WTC11 (cell line): ENCODE measurements at regions not wholly inside any gene's neighbourhood (a gene's known extent, or its start where the extent isn't known, plus 50 kb on each side); places are given as distances from the start of the nearest gene placed in this dataset.

Source experiments
- CBFB ChIP-seq: sonication (generic); formaldehyde crosslinking; IDR thresholded peaks from 2 replicates; pipeline ENCODE4 v1.8.1; 2022; ENCODE audit warnings: mild to moderate bottlenecking, low read depth, missing genetic modification reagents
- FOXJ3 ChIP-seq: sonication (generic); formaldehyde crosslinking; IDR thresholded peaks from 2 replicates; pipeline ENCODE4 v1.9.0; 2021; ENCODE audit warnings: missing genetic modification reagents, mild to moderate bottlenecking, borderline replicate concordance
- FOXP1 ChIP-seq: sonication (generic); formaldehyde crosslinking; IDR thresholded peaks from 2 replicates; pipeline ENCODE4 v1.8.0; 2022; ENCODE audit warnings: missing genetic modification reagents, mild to moderate bottlenecking, moderate library complexity, borderline replicate concordance
- NR1H2 ChIP-seq: sonication (generic); formaldehyde crosslinking; IDR thresholded peaks from 2 replicates; pipeline ENCODE4 v1.9.0; 2021; ENCODE audit warnings: mild to moderate bottlenecking, moderate library complexity, missing genetic modification reagents
- SMAD4 ChIP-seq: sonication (generic); formaldehyde crosslinking; IDR thresholded peaks from 2 replicates; pipeline ENCODE4 v1.8.0; 2022; ENCODE audit warnings: mild to moderate bottlenecking, missing genetic modification reagents
- SOX15 ChIP-seq: fragments of 250-450 bp; sonication (Bioruptor Pico); IDR thresholded peaks from 2 replicates; pipeline ENCODE4 v1.9.0; 2021; ENCODE audit warnings: mild to moderate bottlenecking
- SP1 ChIP-seq: sonication (generic); formaldehyde crosslinking; conservative IDR thresholded peaks from 2 replicates; pipeline ENCODE4 v1.8.1; 2022; ENCODE audit warnings: missing genetic modification reagents
- TCF7 ChIP-seq: sonication (generic); formaldehyde crosslinking; IDR thresholded peaks from 2 replicates; pipeline ENCODE4 v1.8.0; 2022; ENCODE audit warnings: mild to moderate bottlenecking, low read depth, missing genetic modification reagents, moderate library complexity
- TEAD4 ChIP-seq: sonication (generic); formaldehyde crosslinking; IDR thresholded peaks from 2 replicates; pipeline ENCODE4 v1.8.0; 2022; ENCODE audit warnings: mild to moderate bottlenecking, missing genetic modification reagents
- ZNF423 ChIP-seq: fragments of 250-450 bp; sonication (Bioruptor Pico); IDR thresholded peaks from 2 replicates; pipeline ENCODE4 v2.1.2; 2022; ENCODE audit warnings: mild to moderate bottlenecking, moderate library complexity
- TF ChIP-seq, protein P1 (sequence below): fragments of 200-600 bp; IDR thresholded peaks from 2 replicates; pipeline ENCODE4 v1.8.0; 2022; ENCODE audit warnings: antibody characterized with exemption
- TF ChIP-seq, protein P2 (sequence below): sonication (generic); formaldehyde crosslinking; IDR thresholded peaks from 2 replicates; pipeline ENCODE4 v1.8.1; 2022; ENCODE audit warnings: low read depth, missing genetic modification reagents, borderline replicate concordance
- TF ChIP-seq, protein P3 (sequence below): sonication (generic); formaldehyde crosslinking; IDR thresholded peaks from 2 replicates; pipeline ENCODE4 v1.8.1; 2022; ENCODE audit warnings: mild to moderate bottlenecking, moderate library complexity, missing genetic modification reagents
- TF ChIP-seq, protein P4 (sequence below): sonication (generic); formaldehyde crosslinking; IDR thresholded peaks from 2 replicates; pipeline ENCODE4 v1.8.1; 2023; ENCODE audit warnings: mild to moderate bottlenecking, missing genetic modification reagents, moderate library complexity

DNA sequence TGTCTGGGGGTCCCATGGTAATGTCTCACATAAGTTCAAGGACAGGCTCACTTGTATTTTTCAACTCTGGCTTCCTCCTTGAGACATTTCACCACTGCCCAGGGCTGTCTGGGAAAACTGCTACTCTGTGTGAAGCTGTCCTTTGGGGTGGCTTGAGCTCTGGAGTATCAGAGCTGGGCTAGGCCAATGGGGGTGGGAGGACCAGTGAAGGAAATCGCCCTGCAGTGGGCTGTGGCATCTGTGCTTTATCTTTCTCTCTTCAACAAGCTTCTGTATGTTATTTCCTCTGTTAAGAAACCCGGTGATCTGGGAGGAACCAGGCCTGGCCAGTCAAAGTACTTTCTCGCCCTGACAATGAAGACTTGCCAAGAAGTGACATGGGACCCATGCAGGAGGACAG lies 87.4 kb downstream of the SMIM20 start:
- no peak for TF ChIP-seq TEAD4 (CRISPR knock-in tag)
- no peak for TF ChIP-seq SP1 (CRISPR knock-in tag)
- TF ChIP-seq SMAD4 (CRISPR knock-in tag), result no peak
- no peak for TF ChIP-seq TCF7 (CRISPR knock-in tag)
- TF ChIP-seq, protein P1, sequence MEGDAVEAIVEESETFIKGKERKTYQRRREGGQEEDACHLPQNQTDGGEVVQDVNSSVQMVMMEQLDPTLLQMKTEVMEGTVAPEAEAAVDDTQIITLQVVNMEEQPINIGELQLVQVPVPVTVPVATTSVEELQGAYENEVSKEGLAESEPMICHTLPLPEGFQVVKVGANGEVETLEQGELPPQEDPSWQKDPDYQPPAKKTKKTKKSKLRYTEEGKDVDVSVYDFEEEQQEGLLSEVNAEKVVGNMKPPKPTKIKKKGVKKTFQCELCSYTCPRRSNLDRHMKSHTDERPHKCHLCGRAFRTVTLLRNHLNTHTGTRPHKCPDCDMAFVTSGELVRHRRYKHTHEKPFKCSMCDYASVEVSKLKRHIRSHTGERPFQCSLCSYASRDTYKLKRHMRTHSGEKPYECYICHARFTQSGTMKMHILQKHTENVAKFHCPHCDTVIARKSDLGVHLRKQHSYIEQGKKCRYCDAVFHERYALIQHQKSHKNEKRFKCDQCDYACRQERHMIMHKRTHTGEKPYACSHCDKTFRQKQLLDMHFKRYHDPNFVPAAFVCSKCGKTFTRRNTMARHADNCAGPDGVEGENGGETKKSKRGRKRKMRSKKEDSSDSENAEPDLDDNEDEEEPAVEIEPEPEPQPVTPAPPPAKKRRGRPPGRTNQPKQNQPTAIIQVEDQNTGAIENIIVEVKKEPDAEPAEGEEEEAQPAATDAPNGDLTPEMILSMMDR, result no peak
- no peak for TF ChIP-seq FOXJ3 (CRISPR knock-in tag)
- TF ChIP-seq, protein P2, sequence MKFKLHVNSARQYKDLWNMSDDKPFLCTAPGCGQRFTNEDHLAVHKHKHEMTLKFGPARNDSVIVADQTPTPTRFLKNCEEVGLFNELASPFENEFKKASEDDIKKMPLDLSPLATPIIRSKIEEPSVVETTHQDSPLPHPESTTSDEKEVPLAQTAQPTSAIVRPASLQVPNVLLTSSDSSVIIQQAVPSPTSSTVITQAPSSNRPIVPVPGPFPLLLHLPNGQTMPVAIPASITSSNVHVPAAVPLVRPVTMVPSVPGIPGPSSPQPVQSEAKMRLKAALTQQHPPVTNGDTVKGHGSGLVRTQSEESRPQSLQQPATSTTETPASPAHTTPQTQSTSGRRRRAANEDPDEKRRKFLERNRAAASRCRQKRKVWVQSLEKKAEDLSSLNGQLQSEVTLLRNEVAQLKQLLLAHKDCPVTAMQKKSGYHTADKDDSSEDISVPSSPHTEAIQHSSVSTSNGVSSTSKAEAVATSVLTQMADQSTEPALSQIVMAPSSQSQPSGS (CRISPR knock-in tag), result no peak
- TF ChIP-seq CBFB (CRISPR knock-in tag), result no peak
- no peak for TF ChIP-seq ZNF423
- no peak for TF ChIP-seq SOX15
- TF ChIP-seq, protein P3, sequence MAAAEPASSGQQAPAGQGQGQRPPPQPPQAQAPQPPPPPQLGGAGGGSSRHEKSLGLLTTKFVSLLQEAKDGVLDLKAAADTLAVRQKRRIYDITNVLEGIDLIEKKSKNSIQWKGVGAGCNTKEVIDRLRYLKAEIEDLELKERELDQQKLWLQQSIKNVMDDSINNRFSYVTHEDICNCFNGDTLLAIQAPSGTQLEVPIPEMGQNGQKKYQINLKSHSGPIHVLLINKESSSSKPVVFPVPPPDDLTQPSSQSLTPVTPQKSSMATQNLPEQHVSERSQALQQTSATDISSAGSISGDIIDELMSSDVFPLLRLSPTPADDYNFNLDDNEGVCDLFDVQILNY (CRISPR knock-in tag), result no peak
- TF ChIP-seq NR1H2 (CRISPR knock-in tag), result no peak
- TF ChIP-seq FOXP1 (CRISPR knock-in tag), result no peak
- TF ChIP-seq, protein P4, sequence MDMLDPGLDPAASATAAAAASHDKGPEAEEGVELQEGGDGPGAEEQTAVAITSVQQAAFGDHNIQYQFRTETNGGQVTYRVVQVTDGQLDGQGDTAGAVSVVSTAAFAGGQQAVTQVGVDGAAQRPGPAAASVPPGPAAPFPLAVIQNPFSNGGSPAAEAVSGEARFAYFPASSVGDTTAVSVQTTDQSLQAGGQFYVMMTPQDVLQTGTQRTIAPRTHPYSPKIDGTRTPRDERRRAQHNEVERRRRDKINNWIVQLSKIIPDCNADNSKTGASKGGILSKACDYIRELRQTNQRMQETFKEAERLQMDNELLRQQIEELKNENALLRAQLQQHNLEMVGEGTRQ (CRISPR knock-in tag), result no peak
